Neural progenitor cell (in vitro differentiated cells): ENCODE measurements at regions not wholly inside any gene's neighbourhood (a gene's known extent, or its start where the extent isn't known, plus 50 kb on each side); places are given as distances from the start of the nearest gene placed in this dataset.

ENCODE experiments used
- DNase-seq: peaks from one replicate; pipeline ENCODE4 v3.0.0-alpha.2; 2016; ENCODE audit warnings: low spot score
- H2AFZ ChIP-seq: fragments of 200-600 bp; sonication (generic); replicated peaks from 2 replicates; pipeline ENCODE4 v1.6.1; 2016; ENCODE audit warnings: antibody characterized with exemption
- H3F3A ChIP-seq: fragments of 200-600 bp; sonication (generic); 2 replicates; pipeline ENCODE4 v1.6.1; 2016; ENCODE audit warnings: antibody characterized with exemption, low read depth
- H3K27ac ChIP-seq: fragments of 200-600 bp; sonication (generic); 2 replicates; pipeline ENCODE4 v1.5.1; 2016; ENCODE audit warnings: mild to moderate bottlenecking
- H3K27me3 ChIP-seq: fragments of 200-600 bp; sonication (generic); 2 replicates; pipeline ENCODE4 v1.6.1; 2016; ENCODE audit warnings: mild to moderate bottlenecking, moderate library complexity
- H3K36me3 ChIP-seq: fragments of 200-600 bp; sonication (generic); 2 replicates; pipeline ENCODE4 v1.5.1; 2016
- H3K4me1 ChIP-seq: fragments of 200-600 bp; sonication (generic); 2 replicates; pipeline ENCODE4 v1.6.1; 2016; ENCODE audit warnings: mixed run types
- H3K4me2 ChIP-seq: fragments of 200-600 bp; sonication (generic); 2 replicates; pipeline ENCODE4 v1.6.1; 2016
- H3K4me3 ChIP-seq: fragments of 200-600 bp; sonication (generic); 2 replicates; pipeline ENCODE4 v1.5.1; 2016
- H3K79me2 ChIP-seq: fragments of 200-600 bp; sonication (generic); 2 replicates; pipeline ENCODE4 v1.6.1; 2016; ENCODE audit warnings: low read depth
- H3K9ac ChIP-seq: fragments of 200-600 bp; sonication (generic); 2 replicates; pipeline ENCODE4 v1.6.1; 2016
- H3K9me3 ChIP-seq: fragments of 200-600 bp; sonication (generic); 2 replicates; pipeline ENCODE4 v1.5.1; 2016; ENCODE audit warnings: low read depth
- H4K20me1 ChIP-seq: fragments of 200-600 bp; sonication (generic); 2 replicates; pipeline ENCODE4 v1.6.1; 2016; ENCODE audit warnings: low read depth
- H3K27ac Mint-ChIP-seq: 3 replicates; pipeline ENCODE4 v1.8.0; 2021; ENCODE audit warnings: mixed read lengths
- H3K27me3 Mint-ChIP-seq: 2 replicates; pipeline ENCODE4 v1.8.0; 2022; ENCODE audit warnings: low read depth, mild to moderate bottlenecking, inconsistent platforms, moderate library complexity, mixed read lengths; ENCODE audit not compliant: insufficient read depth
- H3K36me3 Mint-ChIP-seq: 3 replicates; pipeline ENCODE4 v1.8.0; 2021; ENCODE audit warnings: mixed read lengths
- H3K4me1 Mint-ChIP-seq: 3 replicates; pipeline ENCODE4 v1.8.0; 2021; ENCODE audit warnings: mixed read lengths
- H3K4me3 Mint-ChIP-seq: 3 replicates; pipeline ENCODE4 v1.8.0; 2021; ENCODE audit warnings: mild to moderate bottlenecking, moderate library complexity, mixed read lengths
- H3K9me3 Mint-ChIP-seq: 3 replicates; pipeline ENCODE4 v1.8.0; 2020; ENCODE audit warnings: mixed read lengths
- EZH2 ChIP-seq: fragments of 200-600 bp; sonication (generic); IDR thresholded peaks from 2 replicates; pipeline ENCODE4 v1.6.1; 2017; ENCODE audit warnings: antibody characterized with exemption, mild to moderate bottlenecking, moderate library complexity
- EZH2phosphoT487 ChIP-seq: fragments of 200-600 bp; sonication (generic); IDR thresholded peaks from 2 replicates; pipeline ENCODE4 v1.6.1; 2017; ENCODE audit warnings: antibody characterized with exemption
- TF ChIP-seq, protein P1 (sequence below): fragments of 200-600 bp; sonication (generic); IDR thresholded peaks from 2 replicates; pipeline ENCODE4 v1.5.1; 2017; ENCODE audit warnings: antibody characterized with exemption, mild to moderate bottlenecking

DNA sequence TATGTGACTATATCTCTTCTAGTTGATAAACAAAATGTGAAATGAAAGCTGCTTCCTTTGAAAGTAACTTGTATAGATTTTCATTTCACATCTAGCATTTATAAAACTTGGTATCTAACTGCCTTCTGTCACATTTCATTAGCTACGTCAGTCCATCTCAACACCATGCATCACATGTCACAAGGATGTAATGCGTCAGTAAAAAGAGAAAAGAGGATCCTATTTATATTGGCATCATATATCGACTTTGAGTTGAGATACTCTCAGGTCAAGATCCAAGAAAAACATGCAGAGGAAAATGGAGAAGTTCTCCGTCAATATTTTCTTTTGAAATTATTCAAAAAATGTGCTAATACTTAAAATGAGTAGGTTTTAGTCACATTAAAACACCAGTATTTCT is 1211.2 kb downstream of the EFNA5 start:
- Mint-ChIP-seq H3K27ac (no peak overlapping the region), H3K36me3 (no peaks in the 10 kb centered on the region), H3K9me3 (no peaks in the 10 kb centered on the region), H3K4me3 (no peak overlapping the region), H3K4me1 (peaks cover 3% of the 10 kb centered on the region), H3K27me3 (no peaks in the 10 kb centered on the region)
- Histone ChIP-seq H4K20me1 (no peaks in the 10 kb centered on the region), H3K79me2 (no peaks in the 10 kb centered on the region), H2AFZ (no peak overlapping the region), H3K9me3 (no peaks in the 10 kb centered on the region), H3K4me2 (no peak overlapping the region), H3K27me3 (no peaks in the 10 kb centered on the region), H3K9ac (no peak overlapping the region), H3K27ac (no peak overlapping the region), H3K36me3 (no peaks in the 10 kb centered on the region), H3K4me3 (no peak overlapping the region), H3K4me1 (peaks cover 7% of the 10 kb centered on the region), H3F3A (peaks cover under 1% of the 10 kb centered on the region)
- TF ChIP-seq, protein P1, sequence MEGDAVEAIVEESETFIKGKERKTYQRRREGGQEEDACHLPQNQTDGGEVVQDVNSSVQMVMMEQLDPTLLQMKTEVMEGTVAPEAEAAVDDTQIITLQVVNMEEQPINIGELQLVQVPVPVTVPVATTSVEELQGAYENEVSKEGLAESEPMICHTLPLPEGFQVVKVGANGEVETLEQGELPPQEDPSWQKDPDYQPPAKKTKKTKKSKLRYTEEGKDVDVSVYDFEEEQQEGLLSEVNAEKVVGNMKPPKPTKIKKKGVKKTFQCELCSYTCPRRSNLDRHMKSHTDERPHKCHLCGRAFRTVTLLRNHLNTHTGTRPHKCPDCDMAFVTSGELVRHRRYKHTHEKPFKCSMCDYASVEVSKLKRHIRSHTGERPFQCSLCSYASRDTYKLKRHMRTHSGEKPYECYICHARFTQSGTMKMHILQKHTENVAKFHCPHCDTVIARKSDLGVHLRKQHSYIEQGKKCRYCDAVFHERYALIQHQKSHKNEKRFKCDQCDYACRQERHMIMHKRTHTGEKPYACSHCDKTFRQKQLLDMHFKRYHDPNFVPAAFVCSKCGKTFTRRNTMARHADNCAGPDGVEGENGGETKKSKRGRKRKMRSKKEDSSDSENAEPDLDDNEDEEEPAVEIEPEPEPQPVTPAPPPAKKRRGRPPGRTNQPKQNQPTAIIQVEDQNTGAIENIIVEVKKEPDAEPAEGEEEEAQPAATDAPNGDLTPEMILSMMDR = no peak
- TF ChIP-seq EZH2phosphoT487 = no peak
- no peak for TF ChIP-seq EZH2
- DNase-seq = no peak

DNA sequence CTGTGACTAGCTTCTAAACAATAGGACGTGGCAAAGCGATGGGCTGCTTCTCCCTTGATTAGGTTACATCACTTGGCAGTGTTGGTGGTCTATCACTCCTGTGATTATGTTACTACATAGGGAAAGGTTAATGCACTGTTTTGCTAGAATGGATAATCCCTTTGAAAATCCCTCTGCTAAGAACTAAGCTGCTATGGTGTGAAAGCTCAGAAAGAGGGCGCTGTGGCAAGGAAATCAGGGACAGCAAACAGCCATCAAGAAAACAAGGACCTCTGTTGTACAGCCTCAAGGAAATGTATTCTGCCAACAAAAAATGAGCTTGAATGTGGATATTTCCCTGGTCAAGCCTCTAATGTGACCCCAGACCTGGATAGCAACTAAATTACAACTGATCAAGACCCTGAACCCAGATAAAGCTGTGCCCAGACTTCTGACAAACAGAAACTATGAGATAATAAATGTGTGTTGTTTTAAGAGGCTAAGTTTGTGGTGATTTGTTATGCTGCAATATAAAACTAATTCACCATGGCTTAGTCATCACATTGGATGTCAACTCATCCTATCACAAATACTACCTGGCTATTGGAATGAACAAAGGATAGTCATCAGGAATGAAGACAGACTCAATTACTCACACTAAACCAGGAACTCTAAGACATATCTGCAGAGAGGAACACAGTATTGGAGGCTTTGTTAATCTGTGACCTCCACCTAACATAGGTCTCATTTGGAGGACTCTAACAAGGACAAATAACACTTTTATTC is 1215.9 kb downstream of the EFNA5 start:
- no peak overlapping the region for H3K4me3 Mint-ChIP-seq

DNA sequence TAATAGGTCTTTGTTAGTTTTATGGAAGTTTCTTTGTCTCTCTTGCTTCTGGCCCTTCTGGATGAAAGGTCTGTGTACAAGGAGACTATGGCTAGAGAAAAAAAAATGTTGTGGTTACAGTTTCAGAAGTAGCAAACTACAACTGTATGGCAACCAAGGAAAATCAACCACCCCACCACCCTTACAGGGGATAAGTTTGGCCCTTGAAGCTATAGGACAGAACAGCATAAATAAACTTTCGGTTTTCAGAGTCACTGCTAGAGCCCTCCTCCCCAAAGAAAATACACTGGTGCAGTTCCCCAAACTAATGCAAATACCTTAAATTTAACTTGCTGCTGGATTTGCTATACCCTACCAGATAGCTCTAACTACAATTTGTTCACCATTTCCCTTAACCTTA is 1216.7 kb downstream of the EFNA5 start:
- Mint-ChIP-seq H3K27me3 (no peaks in the 10 kb centered on the region), H3K4me3 (no peak overlapping the region), H3K36me3 (no peaks in the 10 kb centered on the region), H3K9me3 (no peaks in the 10 kb centered on the region), H3K27ac (no peak overlapping the region), H3K4me1 (peaks cover 5% of the 10 kb centered on the region)
- no peaks in the 10 kb centered on the region for H3K27me3 ChIP-seq
- H2AFZ ChIP-seq = no peak overlapping the region
- no peak overlapping the region for H3K4me3 ChIP-seq
- no peaks in the 10 kb centered on the region for H3K79me2 ChIP-seq
- no peak overlapping the region for H3K4me2 ChIP-seq
- H4K20me1 ChIP-seq = no peaks in the 10 kb centered on the region
- H3F3A ChIP-seq = peaks cover 5% of the 10 kb centered on the region
- DNase-seq = no peak
- no peaks in the 10 kb centered on the region for H3K9me3 ChIP-seq
- H3K9ac ChIP-seq = no peak overlapping the region
- no peak overlapping the region for H3K27ac ChIP-seq
- H3K4me1 ChIP-seq = peaks cover 7% of the 10 kb centered on the region
- TF ChIP-seq EZH2phosphoT487 = no peak
- TF ChIP-seq, protein P1 = no peak
- no peak for TF ChIP-seq EZH2
- no peaks in the 10 kb centered on the region for H3K36me3 ChIP-seq

More for the DNA sequence above, 1215.9 kb downstream of the EFNA5 start:
- Histone ChIP-seq H3K4me3 (no peak overlapping the region), H3K4me1 (peaks cover 7% of the 10 kb centered on the region), H3K27me3 (no peaks in the 10 kb centered on the region), H2AFZ (peak overlapping the region; percentile 99), H3K79me2 (no peaks in the 10 kb centered on the region), H3K27ac (no peak overlapping the region), H4K20me1 (no peaks in the 10 kb centered on the region), H3K9ac (no peak overlapping the region), H3K9me3 (no peaks in the 10 kb centered on the region), H3F3A (peaks cover 5% of the 10 kb centered on the region), H3K36me3 (no peaks in the 10 kb centered on the region), H3K4me2 (no peak overlapping the region)
- TF ChIP-seq, protein P1 = peak; percentile 79
- no peak for TF ChIP-seq EZH2phosphoT487
- no peaks in the 10 kb centered on the region for H3K27me3 Mint-ChIP-seq
- no peaks in the 10 kb centered on the region for H3K36me3 Mint-ChIP-seq
- H3K9me3 Mint-ChIP-seq = no peaks in the 10 kb centered on the region
- no peak overlapping the region for H3K27ac Mint-ChIP-seq
- peaks cover 5% of the 10 kb centered on the region for H3K4me1 Mint-ChIP-seq
- DNase-seq = peak; percentile 76
